Activated naive CD8-positive, alpha-beta T cell treated with anti-CD3 and anti-CD28 coated beads, Interleukin-2, amount 50 U/mL, for 24 hours (primary cell): ENCODE measurements at regions not wholly inside any gene's neighbourhood (a gene's known extent, or its start where the extent isn't known, plus 50 kb on each side); places are given as distances from the start of the nearest gene placed in this dataset.

ENCODE experiments used
- ATAC-seq: fragments of 150-1000 bp; cut with Tn5 transposase; one replicate; pipeline ENCODE4 v1.10.0; 2021
- DNase-seq: peaks from one replicate; pipeline ENCODE4 v3.0.0; 2021
- H3K27ac Mint-ChIP-seq: one replicate; pipeline ENCODE4 v1.8.0; 2021; ENCODE audit warnings: mild to moderate bottlenecking, mixed read lengths
- H3K27me3 Mint-ChIP-seq: one replicate; pipeline ENCODE4 v1.8.0; 2021; ENCODE audit warnings: mixed read lengths
- H3K36me3 Mint-ChIP-seq: one replicate; pipeline ENCODE4 v1.8.0; 2021; ENCODE audit warnings: low read depth, mixed read lengths
- H3K4me1 Mint-ChIP-seq: one replicate; pipeline ENCODE4 v1.8.0; 2021; ENCODE audit warnings: mixed read lengths
- H3K4me3 Mint-ChIP-seq: one replicate; pipeline ENCODE4 v1.8.0; 2021; ENCODE audit warnings: mild to moderate bottlenecking, moderate library complexity, mixed read lengths
- H3K9me3 Mint-ChIP-seq: one replicate; pipeline ENCODE4 v1.8.0; 2021; ENCODE audit warnings: mixed read lengths

- ATAC-seq (peak; percentile 78), DNase-seq (no peak)
- Mint-ChIP-seq H3K4me3 (peak overlapping the region; percentile 52), H3K27me3 (no peaks in the 10 kb centered on the region), H3K27ac (peak overlapping the region; percentile 87), H3K9me3 (no peaks in the 10 kb centered on the region), H3K36me3 (peaks cover 3% of the 10 kb centered on the region), H3K4me1 (peaks cover 62% of the 10 kb centered on the region)
Observed at GRCh38 chr3:106184540-106185457, 316.0 kb upstream of the CBLB start.

- peak overlapping the region; percentile 87 for H3K27ac Mint-ChIP-seq
- DNase-seq: no peak
- no peaks in the 10 kb centered on the region for H3K27me3 Mint-ChIP-seq
- H3K36me3 Mint-ChIP-seq: peaks cover 3% of the 10 kb centered on the region
- H3K4me1 Mint-ChIP-seq: peaks cover 62% of the 10 kb centered on the region
- peak overlapping the region; percentile 52 for H3K4me3 Mint-ChIP-seq
- no peaks in the 10 kb centered on the region for H3K9me3 Mint-ChIP-seq
- ATAC-seq: peak; percentile 80
Observed at GRCh38 chr3:106185949-106186348, 317.1 kb upstream of the CBLB start.

- peaks cover 17% of the 10 kb centered on the region for H3K9me3 Mint-ChIP-seq
- H3K27me3 Mint-ChIP-seq: no peaks in the 10 kb centered on the region
- H3K4me1 Mint-ChIP-seq: peaks cover 49% of the 10 kb centered on the region
- peaks cover 5% of the 10 kb centered on the region for H3K36me3 Mint-ChIP-seq
- H3K27ac Mint-ChIP-seq: no peak overlapping the region
- ATAC-seq (no peak), DNase-seq (no peak)
- no peak overlapping the region for H3K4me3 Mint-ChIP-seq
Observed at GRCh38 chr3:106190296-106190695, 321.5 kb upstream of the CBLB start.

- ATAC-seq (no peak), DNase-seq (no peak)
- H3K4me3 Mint-ChIP-seq: no peak overlapping the region
- H3K36me3 Mint-ChIP-seq: peaks cover 5% of the 10 kb centered on the region
- H3K4me1 Mint-ChIP-seq: peaks cover 40% of the 10 kb centered on the region
- no peaks in the 10 kb centered on the region for H3K27me3 Mint-ChIP-seq
- H3K27ac Mint-ChIP-seq: no peak overlapping the region
- peaks cover 17% of the 10 kb centered on the region for H3K9me3 Mint-ChIP-seq
Observed at GRCh38 chr3:106191211-106191610, 322.4 kb upstream of the CBLB start.

GRCh38 chr3:106191913-106192312 lies 323.1 kb upstream of the CBLB start:
- H3K36me3 Mint-ChIP-seq: peaks cover 9% of the 10 kb centered on the region

GRCh38 chr3:106193876-106194275 lies 325.1 kb upstream of the CBLB start:
- Mint-ChIP-seq H3K4me3 (no peak overlapping the region), H3K27me3 (no peaks in the 10 kb centered on the region), H3K9me3 (peaks cover 30% of the 10 kb centered on the region), H3K4me1 (peaks cover 34% of the 10 kb centered on the region), H3K27ac (no peak overlapping the region), H3K36me3 (peaks cover 13% of the 10 kb centered on the region)
- ATAC-seq (no peak), DNase-seq (no peak)

More at GRCh38 chr3:106191913-106192312, 323.1 kb upstream of the CBLB start:
- DNase-seq (no peak), ATAC-seq (no peak)
- Mint-ChIP-seq H3K27ac (no peak overlapping the region), H3K27me3 (no peaks in the 10 kb centered on the region), H3K4me1 (peaks cover 35% of the 10 kb centered on the region), H3K9me3 (peaks cover 22% of the 10 kb centered on the region), H3K4me3 (no peak overlapping the region)

GRCh38 chr3:106194726-106195125 lies 325.9 kb upstream of the CBLB start:
- H3K9me3 Mint-ChIP-seq: peaks cover 30% of the 10 kb centered on the region
- H3K27me3 Mint-ChIP-seq: no peaks in the 10 kb centered on the region
- H3K4me1 Mint-ChIP-seq: peaks cover 32% of the 10 kb centered on the region
- H3K27ac Mint-ChIP-seq: no peak overlapping the region
- DNase-seq: no peak
- no peak overlapping the region for H3K4me3 Mint-ChIP-seq
- H3K36me3 Mint-ChIP-seq: peaks cover 11% of the 10 kb centered on the region
- no peak for ATAC-seq

GRCh38 chr3:106197532-106198194 lies 328.9 kb upstream of the CBLB start:
- no peak for DNase-seq
- H3K4me3 Mint-ChIP-seq: no peak overlapping the region
- no peaks in the 10 kb centered on the region for H3K27me3 Mint-ChIP-seq
- peak overlapping the region; percentile 54 for H3K27ac Mint-ChIP-seq
- H3K36me3 Mint-ChIP-seq: peaks cover 10% of the 10 kb centered on the region
- ATAC-seq: peak; percentile 43
- H3K9me3 Mint-ChIP-seq: peaks cover 27% of the 10 kb centered on the region
- peaks cover 16% of the 10 kb centered on the region for H3K4me1 Mint-ChIP-seq

GRCh38 chr3:106204160-106204868 lies 335.5 kb upstream of the CBLB start:
- H3K36me3 Mint-ChIP-seq: peaks cover 14% of the 10 kb centered on the region
- peaks cover 50% of the 10 kb centered on the region for H3K4me1 Mint-ChIP-seq
- peak overlapping the region; percentile 81 for H3K27ac Mint-ChIP-seq
- H3K4me3 Mint-ChIP-seq: no peak overlapping the region
- ATAC-seq (no peak), DNase-seq (no peak)
- no peaks in the 10 kb centered on the region for H3K27me3 Mint-ChIP-seq
- H3K9me3 Mint-ChIP-seq: peaks cover 13% of the 10 kb centered on the region

GRCh38 chr3:106206146-106206545 lies 337.3 kb upstream of the CBLB start:
- Mint-ChIP-seq H3K4me1 (peaks cover 65% of the 10 kb centered on the region), H3K27me3 (no peaks in the 10 kb centered on the region), H3K36me3 (peaks cover 14% of the 10 kb centered on the region), H3K9me3 (peaks cover 13% of the 10 kb centered on the region), H3K27ac (peak overlapping the region; percentile 96), H3K4me3 (peak overlapping the region; percentile 63)
- peak; percentile 66 for ATAC-seq
- no peak for DNase-seq

- H3K27ac Mint-ChIP-seq: peak overlapping the region; percentile 96
- H3K9me3 Mint-ChIP-seq: peaks cover 13% of the 10 kb centered on the region
- no peaks in the 10 kb centered on the region for H3K27me3 Mint-ChIP-seq
- DNase-seq (no peak), ATAC-seq (peak; percentile 65)
- H3K4me3 Mint-ChIP-seq: peak overlapping the region; percentile 63
- H3K36me3 Mint-ChIP-seq: peaks cover 14% of the 10 kb centered on the region
- H3K4me1 Mint-ChIP-seq: peaks cover 69% of the 10 kb centered on the region
Observed at GRCh38 chr3:106206613-106207012, 337.8 kb upstream of the CBLB start.

GRCh38 chr3:106208251-106208650 lies 339.4 kb upstream of the CBLB start:
- peak overlapping the region; percentile 96 for H3K27ac Mint-ChIP-seq
- H3K27me3 Mint-ChIP-seq: no peaks in the 10 kb centered on the region
- peaks cover 80% of the 10 kb centered on the region for H3K4me1 Mint-ChIP-seq
- peaks cover 13% of the 10 kb centered on the region for H3K9me3 Mint-ChIP-seq
- peaks cover 14% of the 10 kb centered on the region for H3K36me3 Mint-ChIP-seq
- DNase-seq (no peak), ATAC-seq (no peak)
- no peak overlapping the region for H3K4me3 Mint-ChIP-seq

- peaks cover 10% of the 10 kb centered on the region for H3K9me3 Mint-ChIP-seq
- H3K27me3 Mint-ChIP-seq: no peaks in the 10 kb centered on the region
- ATAC-seq: no peak
- H3K4me1 Mint-ChIP-seq: peaks cover 83% of the 10 kb centered on the region
- no peak for DNase-seq
- H3K27ac Mint-ChIP-seq: peak overlapping the region; percentile 59
- peaks cover 11% of the 10 kb centered on the region for H3K36me3 Mint-ChIP-seq
- H3K4me3 Mint-ChIP-seq: no peak overlapping the region
Observed at GRCh38 chr3:106208967-106209366, 340.2 kb upstream of the CBLB start.

- Mint-ChIP-seq H3K27ac (peak overlapping the region; percentile 59), H3K4me3 (no peak overlapping the region), H3K4me1 (peaks cover 83% of the 10 kb centered on the region), H3K9me3 (peaks cover 8% of the 10 kb centered on the region), H3K27me3 (no peaks in the 10 kb centered on the region), H3K36me3 (peaks cover 8% of the 10 kb centered on the region)
- DNase-seq (no peak), ATAC-seq (no peak)
Observed at GRCh38 chr3:106209482-106209881, 340.7 kb upstream of the CBLB start.
